Osteoblast (primary cell): ENCODE measurements at regions not wholly inside any gene's neighbourhood (a gene's known extent, or its start where the extent isn't known, plus 50 kb on each side); places are given as distances from the start of the nearest gene placed in this dataset.

Source experiments
- DNase-seq: peaks from one replicate; pipeline ENCODE4 v3.0.0; 2011; ENCODE audit warnings: low spot score, mixed read lengths; ENCODE audit not compliant: insufficient read length; ENCODE audit errors: missing footprints
- H2AFZ ChIP-seq: 2 replicates; pipeline ENCODE4 v1.6.0; 2011; ENCODE audit warnings: mild to moderate bottlenecking, low read length
- H3K27ac ChIP-seq: 2 replicates; pipeline ENCODE4 v1.5.1; 2011; ENCODE audit warnings: mild to moderate bottlenecking, low read depth, low read length, moderate library complexity
- H3K27me3 ChIP-seq: 2 replicates; pipeline ENCODE4 v1.6.0; 2012; ENCODE audit warnings: mild to moderate bottlenecking, control low read depth, inconsistent platforms, low read length, moderate library complexity; ENCODE audit not compliant: insufficient read depth
- H3K36me3 ChIP-seq: 2 replicates; pipeline ENCODE4 v1.5.1; 2011; ENCODE audit warnings: mild to moderate bottlenecking, low read length, control low read depth, moderate library complexity; ENCODE audit not compliant: insufficient read depth
- H3K4me1 ChIP-seq: 2 replicates; pipeline ENCODE4 v1.5.1; 2011; ENCODE audit warnings: mild to moderate bottlenecking, low read length, control low read depth, moderate library complexity; ENCODE audit not compliant: insufficient read depth
- H3K4me2 ChIP-seq: 2 replicates; pipeline ENCODE4 v1.6.0; 2011; ENCODE audit warnings: mild to moderate bottlenecking, low read length; ENCODE audit not compliant: insufficient read depth
- H3K4me3 ChIP-seq: fragments of 200-600 bp; sonication (generic); 3 replicates; pipeline ENCODE4 v1.5.1; 2012; ENCODE audit warnings: mild to moderate bottlenecking, low read length, inconsistent platforms; ENCODE audit not compliant: insufficient read depth
- H3K79me2 ChIP-seq: 2 replicates; pipeline ENCODE4 v1.6.0; 2012; ENCODE audit warnings: mild to moderate bottlenecking, low read length, control low read depth, inconsistent platforms; ENCODE audit not compliant: insufficient read depth
- H3K9me3 ChIP-seq: 2 replicates; pipeline ENCODE4 v1.5.1; 2011; ENCODE audit warnings: low read depth, low read length, control low read depth
- H4K20me1 ChIP-seq: 2 replicates; pipeline ENCODE4 v1.6.0; 2012; ENCODE audit warnings: mild to moderate bottlenecking, low read length, control low read depth; ENCODE audit not compliant: insufficient read depth
- TF ChIP-seq, protein P1 (sequence below): IDR thresholded peaks from 2 replicates; pipeline ENCODE4 v1.5.1; 2011; ENCODE audit warnings: mild to moderate bottlenecking, low read depth, low read length, moderate library complexity; ENCODE audit errors: extremely low read depth

DNA sequence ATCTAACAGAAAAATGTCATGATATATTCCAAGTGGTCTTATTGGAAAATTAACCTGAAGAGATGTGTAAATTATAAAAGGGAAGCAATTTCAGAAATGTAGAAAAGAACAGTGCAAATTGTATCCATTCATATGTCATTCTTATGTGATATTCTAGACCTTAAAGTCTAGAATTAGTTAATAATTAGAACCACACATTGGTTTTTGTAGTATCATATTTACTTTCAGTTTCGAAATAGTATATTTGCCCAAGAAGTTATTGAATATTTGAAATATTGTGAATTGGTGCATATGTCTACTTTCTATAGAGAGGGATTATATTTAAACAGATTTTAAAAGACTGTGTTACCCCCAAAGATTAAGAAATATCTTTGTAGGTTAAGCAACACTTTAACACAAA is 1348.6 kb upstream of the ACVR2A start:
- no peaks in the 10 kb centered on the region for H4K20me1 ChIP-seq
- no peaks in the 10 kb centered on the region for H3K79me2 ChIP-seq
- H2AFZ ChIP-seq, result no peak overlapping the region
- H3K27ac ChIP-seq, result no peak overlapping the region
- no peaks in the 10 kb centered on the region for H3K27me3 ChIP-seq
- DNase-seq, result no peak
- H3K9me3 ChIP-seq, result peaks cover 3% of the 10 kb centered on the region
- TF ChIP-seq, protein P1, sequence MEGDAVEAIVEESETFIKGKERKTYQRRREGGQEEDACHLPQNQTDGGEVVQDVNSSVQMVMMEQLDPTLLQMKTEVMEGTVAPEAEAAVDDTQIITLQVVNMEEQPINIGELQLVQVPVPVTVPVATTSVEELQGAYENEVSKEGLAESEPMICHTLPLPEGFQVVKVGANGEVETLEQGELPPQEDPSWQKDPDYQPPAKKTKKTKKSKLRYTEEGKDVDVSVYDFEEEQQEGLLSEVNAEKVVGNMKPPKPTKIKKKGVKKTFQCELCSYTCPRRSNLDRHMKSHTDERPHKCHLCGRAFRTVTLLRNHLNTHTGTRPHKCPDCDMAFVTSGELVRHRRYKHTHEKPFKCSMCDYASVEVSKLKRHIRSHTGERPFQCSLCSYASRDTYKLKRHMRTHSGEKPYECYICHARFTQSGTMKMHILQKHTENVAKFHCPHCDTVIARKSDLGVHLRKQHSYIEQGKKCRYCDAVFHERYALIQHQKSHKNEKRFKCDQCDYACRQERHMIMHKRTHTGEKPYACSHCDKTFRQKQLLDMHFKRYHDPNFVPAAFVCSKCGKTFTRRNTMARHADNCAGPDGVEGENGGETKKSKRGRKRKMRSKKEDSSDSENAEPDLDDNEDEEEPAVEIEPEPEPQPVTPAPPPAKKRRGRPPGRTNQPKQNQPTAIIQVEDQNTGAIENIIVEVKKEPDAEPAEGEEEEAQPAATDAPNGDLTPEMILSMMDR, result no peak
- H3K4me1 ChIP-seq, result no peaks in the 10 kb centered on the region
- H3K36me3 ChIP-seq, result no peaks in the 10 kb centered on the region
- H3K4me2 ChIP-seq, result no peak overlapping the region
- H3K4me3 ChIP-seq, result no peak overlapping the region

DNA sequence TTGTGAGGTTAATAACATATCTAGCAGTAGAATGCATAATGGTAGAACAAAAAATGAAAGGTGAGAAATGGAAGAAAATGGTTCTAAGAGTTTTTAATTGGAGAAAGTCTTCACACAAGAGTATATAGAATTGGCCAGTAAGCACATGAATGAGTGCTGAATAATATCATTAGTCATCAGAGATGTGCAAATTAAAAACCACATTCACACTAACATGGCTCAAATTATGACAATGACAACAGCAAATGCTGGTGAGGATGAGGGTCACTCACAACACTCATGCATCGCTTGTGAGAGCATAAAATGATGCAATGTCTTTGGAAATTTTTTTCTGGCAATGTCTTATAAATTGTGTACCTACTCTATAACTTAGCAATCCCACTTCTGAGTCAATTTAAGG is 1355.4 kb upstream of the ACVR2A start:
- no peaks in the 10 kb centered on the region for H3K4me1 ChIP-seq
- no peak overlapping the region for H3K4me2 ChIP-seq
- H3K9me3 ChIP-seq, result peaks cover 2% of the 10 kb centered on the region
- no peak overlapping the region for H3K27ac ChIP-seq
- no peak for DNase-seq
- no peak overlapping the region for H2AFZ ChIP-seq
- H3K36me3 ChIP-seq, result no peaks in the 10 kb centered on the region
- no peak overlapping the region for H3K4me3 ChIP-seq
- no peaks in the 10 kb centered on the region for H4K20me1 ChIP-seq
- H3K79me2 ChIP-seq, result no peaks in the 10 kb centered on the region
- TF ChIP-seq, protein P1, result no peak
- H3K27me3 ChIP-seq, result no peaks in the 10 kb centered on the region

DNA sequence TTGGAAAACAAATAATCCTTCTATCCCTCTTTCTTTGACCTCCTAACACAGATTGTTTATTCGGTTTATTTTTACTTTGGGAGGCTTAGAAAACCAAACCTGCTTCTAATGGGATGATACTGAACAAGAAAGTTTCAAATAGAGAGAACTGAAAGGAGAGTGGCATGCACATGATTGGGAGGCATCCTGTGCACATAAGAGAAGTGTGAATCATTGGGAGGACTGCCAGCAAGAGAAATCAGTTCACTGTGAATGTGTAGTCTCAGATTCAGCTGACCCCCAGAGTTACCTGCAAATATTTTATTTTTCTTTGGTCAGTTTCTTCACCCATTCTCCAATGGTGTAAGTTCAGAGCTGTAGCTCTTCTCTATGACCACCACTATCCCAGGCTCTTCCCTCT is 1363.2 kb upstream of the ACVR2A start:
- TF ChIP-seq, protein P1, result no peak
- Histone ChIP-seq H3K4me3 (no peak overlapping the region), H2AFZ (no peak overlapping the region), H3K4me1 (peaks cover 3% of the 10 kb centered on the region), H3K79me2 (no peaks in the 10 kb centered on the region), H3K9me3 (no peaks in the 10 kb centered on the region), H4K20me1 (no peaks in the 10 kb centered on the region), H3K27ac (no peak overlapping the region), H3K27me3 (no peaks in the 10 kb centered on the region), H3K4me2 (no peak overlapping the region), H3K36me3 (no peaks in the 10 kb centered on the region)
- peak; percentile 1 for DNase-seq

DNA sequence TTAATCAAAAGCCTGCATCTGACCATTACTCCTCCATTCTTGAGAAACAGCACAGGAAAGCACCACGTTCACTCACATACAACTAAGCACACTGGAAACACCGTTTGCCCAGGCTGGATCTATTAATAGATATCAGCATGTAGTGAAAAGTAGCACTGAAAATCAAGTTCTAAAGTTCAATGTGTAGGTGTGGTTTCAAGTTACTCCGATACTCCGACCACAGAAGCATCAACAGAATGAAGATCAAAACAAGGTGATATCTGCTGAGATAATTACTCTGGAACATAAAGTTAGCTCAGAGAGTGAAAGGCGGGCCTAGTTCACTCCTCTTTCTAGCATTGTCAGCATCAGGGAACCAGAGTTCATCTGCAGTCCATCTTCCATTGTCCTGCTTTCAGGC is 1367.4 kb upstream of the ACVR2A start:
- Histone ChIP-seq H2AFZ (no peak overlapping the region), H3K9me3 (no peaks in the 10 kb centered on the region), H3K27ac (no peak overlapping the region), H3K4me1 (peaks cover 3% of the 10 kb centered on the region), H3K36me3 (no peaks in the 10 kb centered on the region), H3K79me2 (no peaks in the 10 kb centered on the region), H3K4me2 (no peak overlapping the region), H3K4me3 (no peak overlapping the region), H3K27me3 (no peaks in the 10 kb centered on the region), H4K20me1 (no peaks in the 10 kb centered on the region)
- no peak for DNase-seq
- TF ChIP-seq, protein P1, result no peak
